ENCODE measurements at regions not wholly inside any gene's neighbourhood (a gene's known extent, or its start where the extent isn't known, plus 50 kb on each side); places are given as distances from the start of the nearest gene placed in this dataset.

DNA sequence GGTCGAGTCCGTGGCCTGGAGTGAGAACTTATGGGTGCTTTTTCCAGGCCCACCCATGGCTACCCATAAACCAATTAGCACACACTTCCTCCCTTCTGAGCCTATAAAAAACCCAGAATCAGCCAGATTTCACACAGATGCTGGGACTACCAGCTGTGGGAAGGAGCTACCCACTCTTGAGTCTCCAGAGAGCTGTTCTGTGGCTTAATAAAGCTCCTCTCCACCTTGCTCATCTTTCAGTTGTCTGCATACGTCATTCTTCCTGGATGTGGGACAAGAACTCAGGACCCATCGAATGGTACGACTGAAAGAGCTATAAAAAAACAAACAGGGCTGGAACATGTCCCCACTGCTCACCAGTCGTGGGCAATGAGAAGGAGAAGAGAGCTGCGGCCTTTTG lies 555.4 kb upstream of the CCDC54 start:
- Histone ChIP-seq H3K9me3 (ENCODE audit: severe bottlenecking) (no peaks in the 10 kb centered on the region), H3K27ac (ENCODE audit: poor library complexity, severe bottlenecking) (no peak overlapping the region), H3K27me3 (ENCODE audit: insufficient read depth, poor library complexity, severe bottlenecking) (no peaks in the 10 kb centered on the region), H3K4me1 (ENCODE audit: insufficient read depth, poor library complexity, severe bottlenecking) (no peaks in the 10 kb centered on the region), H3K36me3 (ENCODE audit: low read depth) (no peaks in the 10 kb centered on the region), H3K4me3 (ENCODE audit: severe bottlenecking) (no peak overlapping the region)
- no peak for TF ChIP-seq CTCF (IDR thresholded peaks at IDR 0.05; ENCODE audit: poor library complexity, severe bottlenecking)
- DNase-seq (ENCODE audit: low spot score) = no peak
- no peak for ATAC-seq (ENCODE audit: low read depth)

DNA sequence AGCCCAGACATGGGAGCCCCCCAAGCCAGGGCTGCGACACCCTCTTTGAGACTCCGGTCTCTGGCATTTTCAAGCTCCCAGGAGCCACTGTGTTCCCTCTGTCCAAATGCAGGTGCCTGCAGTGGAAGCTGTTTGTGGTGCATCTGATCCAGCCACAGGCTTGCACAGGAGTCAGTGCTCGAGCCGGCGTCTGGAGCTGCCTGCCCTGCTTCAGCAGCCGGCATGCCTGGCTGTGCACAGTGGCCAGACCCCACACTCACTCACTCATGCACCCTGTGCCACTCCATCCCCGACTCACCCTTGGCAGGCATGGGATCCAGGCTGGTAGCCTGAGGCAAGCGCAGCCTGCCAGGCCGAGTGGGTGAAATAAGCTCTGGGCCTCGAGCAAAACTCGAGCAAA lies 555.0 kb upstream of the CCDC54 start:
- Histone ChIP-seq H3K27ac (ENCODE audit: poor library complexity, severe bottlenecking) (no peak overlapping the region), H3K27me3 (ENCODE audit: insufficient read depth, poor library complexity, severe bottlenecking) (no peaks in the 10 kb centered on the region), H3K36me3 (ENCODE audit: low read depth) (no peaks in the 10 kb centered on the region), H3K9me3 (ENCODE audit: severe bottlenecking) (no peaks in the 10 kb centered on the region), H3K4me3 (ENCODE audit: severe bottlenecking) (no peak overlapping the region), H3K4me1 (ENCODE audit: insufficient read depth, poor library complexity, severe bottlenecking) (no peaks in the 10 kb centered on the region)
- TF ChIP-seq CTCF (IDR thresholded peaks at IDR 0.05; ENCODE audit: poor library complexity, severe bottlenecking) = no peak
- no peak for DNase-seq (ENCODE audit: low spot score)
- ATAC-seq (ENCODE audit: low read depth) = no peak

GRCh38 chr3:106823701-106824100 lies 553.5 kb upstream of the CCDC54 start:
- Histone ChIP-seq H3K4me3 (ENCODE audit: severe bottlenecking) (no peak overlapping the region), H3K27ac (ENCODE audit: poor library complexity, severe bottlenecking) (no peak overlapping the region), H3K4me1 (ENCODE audit: insufficient read depth, poor library complexity, severe bottlenecking) (peaks cover 2% of the 10 kb centered on the region), H3K27me3 (ENCODE audit: insufficient read depth, poor library complexity, severe bottlenecking) (no peaks in the 10 kb centered on the region), H3K9me3 (ENCODE audit: severe bottlenecking) (no peaks in the 10 kb centered on the region), H3K36me3 (ENCODE audit: low read depth) (no peaks in the 10 kb centered on the region)
- DNase-seq (ENCODE audit: low spot score) = no peak
- no peak for ATAC-seq (ENCODE audit: low read depth)
- TF ChIP-seq CTCF (IDR thresholded peaks at IDR 0.05; ENCODE audit: poor library complexity, severe bottlenecking) = no peak

DNA sequence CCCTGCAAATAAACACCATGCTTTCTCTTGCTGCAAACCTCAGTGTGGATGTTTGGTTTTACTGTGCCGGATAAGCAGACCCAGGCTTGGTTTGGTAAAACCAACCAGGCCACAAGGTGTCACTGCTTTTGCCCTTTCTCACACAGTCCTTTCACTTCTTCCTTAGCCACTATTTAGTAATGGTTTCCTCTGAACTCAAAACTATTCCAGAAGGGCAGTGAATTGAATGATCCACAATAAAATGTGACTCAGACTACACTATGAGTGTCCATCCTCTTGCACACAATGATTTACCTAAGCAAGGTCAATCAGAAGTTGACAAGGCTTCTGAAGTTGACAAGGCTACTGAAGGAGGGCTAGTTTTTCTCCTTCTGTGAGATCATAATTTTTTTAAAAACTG lies 552.4 kb upstream of the CCDC54 start:
- Histone ChIP-seq H3K4me1 (ENCODE audit: insufficient read depth, poor library complexity, severe bottlenecking) (peaks cover 2% of the 10 kb centered on the region), H3K27me3 (ENCODE audit: insufficient read depth, poor library complexity, severe bottlenecking) (no peaks in the 10 kb centered on the region), H3K27ac (ENCODE audit: poor library complexity, severe bottlenecking) (no peak overlapping the region), H3K4me3 (ENCODE audit: severe bottlenecking) (no peak overlapping the region), H3K36me3 (ENCODE audit: low read depth) (no peaks in the 10 kb centered on the region), H3K9me3 (ENCODE audit: severe bottlenecking) (no peaks in the 10 kb centered on the region)
- DNase-seq (ENCODE audit: low spot score) (no peak), ATAC-seq (ENCODE audit: low read depth) (peak; percentile 29; the same call in 1 of the 3 replicates)
- TF ChIP-seq CTCF (IDR thresholded peaks at IDR 0.05; ENCODE audit: poor library complexity, severe bottlenecking) = peak; percentile 43

- peaks cover 2% of the 10 kb centered on the region for H3K4me1 ChIP-seq (ENCODE audit: insufficient read depth, poor library complexity, severe bottlenecking)
- H3K4me3 ChIP-seq (ENCODE audit: severe bottlenecking) = no peak overlapping the region
- H3K27me3 ChIP-seq (ENCODE audit: insufficient read depth, poor library complexity, severe bottlenecking) = no peaks in the 10 kb centered on the region
- H3K9me3 ChIP-seq (ENCODE audit: severe bottlenecking) = no peaks in the 10 kb centered on the region
- no peak for TF ChIP-seq CTCF (IDR thresholded peaks at IDR 0.05; ENCODE audit: poor library complexity, severe bottlenecking)
- DNase-seq (ENCODE audit: low spot score) (no peak), ATAC-seq (ENCODE audit: low read depth) (no peak)
- no peaks in the 10 kb centered on the region for H3K36me3 ChIP-seq (ENCODE audit: low read depth)
- no peak overlapping the region for H3K27ac ChIP-seq (ENCODE audit: poor library complexity, severe bottlenecking)
Measured at GRCh38 chr3:106825962-106826605, 551.2 kb upstream of the CCDC54 start.
